ENCODE measurements at regions not wholly inside any gene's neighbourhood (a gene's known extent, or its start where the extent isn't known, plus 50 kb on each side); places are given as distances from the start of the nearest gene placed in this dataset.

DNA sequence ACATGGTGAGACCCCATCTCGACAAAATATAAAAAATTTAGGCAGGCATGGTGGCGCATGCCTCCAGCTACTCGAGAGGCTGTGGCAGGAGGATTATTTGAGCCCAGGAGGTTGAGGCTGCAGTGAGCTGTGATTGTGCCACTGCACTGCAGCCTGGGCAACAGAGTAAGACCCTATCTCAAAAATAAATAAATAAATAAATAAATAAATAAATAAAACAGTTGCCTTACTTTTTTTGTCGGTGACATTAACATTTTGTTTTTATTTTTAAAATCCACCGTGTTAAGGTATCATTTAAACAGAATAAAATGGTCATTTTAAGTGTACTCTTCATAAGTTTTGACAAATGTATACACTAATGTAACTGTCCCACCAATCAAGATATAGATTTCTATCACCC lies 57.0 kb downstream of the RASL11A start:
- TF ChIP-seq ZNF362 (CRISPR knock-in tag; IDR thresholded peaks at IDR 0.05; ENCODE audit: borderline replicate concordance) = no peak
- TF ChIP-seq ZKSCAN8 (CRISPR knock-in tag; IDR thresholded peaks at IDR 0.05; ENCODE audit: borderline replicate concordance) = no peak
- no peak for TF ChIP-seq ZBTB20 (CRISPR knock-in tag; IDR thresholded peaks at IDR 0.05; ENCODE audit: borderline replicate concordance, low read depth)
- TF ChIP-seq RAD51 (IDR thresholded peaks at IDR 0.05; ENCODE audit: borderline replicate concordance) = no peak
- TF ChIP-seq ZNF784 (CRISPR knock-in tag; IDR thresholded peaks at IDR 0.05; ENCODE audit: borderline replicate concordance) = no peak
- no peak for TF ChIP-seq MAFG (CRISPR knock-in tag; IDR thresholded peaks at IDR 0.05)

GRCh38 chr13:27329210-27329609 lies 58.6 kb downstream of the RASL11A start:
- ChIA-PET POLR2A (no interaction called here), CTCF (ENCODE audit: low intra/inter-chr PET ratio, low total read pairs) (no interaction called here)
- H3K79me2 ChIP-seq (ENCODE audit: insufficient read depth, low read length) = no peaks in the 10 kb centered on the region
- intact Hi-C loops (cut with micrococcal nuclease; ENCODE audit: unreplicated experiment) (no loop called here), in situ Hi-C loops (cut with HindIII; ENCODE audit: extremely low pct_ligation_motif_present, low pct_unique_long_range_greater_than_20kb) (no loop called here)
- no peak for FAIRE-seq
- H3K4me2 ChIP-seq (ENCODE audit: low read depth, low read length) = no peak overlapping the region; the same call in 1 of the 2 replicates
- H3K9me3 ChIP-seq (ENCODE audit: low read length) = no peaks in the 10 kb centered on the region
- H3K9ac ChIP-seq (ENCODE audit: insufficient read depth, low read depth, low read length) = no peak overlapping the region
- 14% methylated on average over 5 of the region's 5 CpGs for WGBS (ENCODE audit: low lambda C conversion rate)
- no peak overlapping the region for H3K27ac ChIP-seq (ENCODE audit: extremely low read length, insufficient read depth, low read length)
- peaks cover 13% of the 10 kb centered on the region for H3K4me1 ChIP-seq (ENCODE audit: insufficient read depth, low read length)
- no peak overlapping the region for H2AFZ ChIP-seq (ENCODE audit: low read length)
- H3K27me3 ChIP-seq (ENCODE audit: control insufficient read depth in 1 of 2, insufficient read depth in 2 of 2, low read length in 2 of 2) = peaks cover 0 to 5% of the 10 kb centered on the region in 2 experiments; a peak in 2 of 5 replicates
- peak; percentile 23; the same call in 2 of the 3 replicates for ATAC-seq
- peak; percentile 35 for DNase-seq (ENCODE audit: low spot score)
- no TSS peak for BruUV-seq (replicated peaks)
- no peak overlapping the region for H3K4me3 ChIP-seq (replicated peaks in 1 of 3; ENCODE audit: insufficient read depth in 1 of 3, low read depth in 2 of 3, low read length in 3 of 3)
- no peaks in the 10 kb centered on the region for H3K36me3 ChIP-seq (replicated peaks in 1 of 2; ENCODE audit: control insufficient read depth in 1 of 2, insufficient read depth in 2 of 2, low read length in 2 of 2)
- H4K20me1 ChIP-seq (ENCODE audit: insufficient read depth, low read length) = no peaks in the 10 kb centered on the region
- TF ChIP-seq HNF4A (CRISPR knock-in tag; IDR thresholded peaks at IDR 0.05) (peak; percentile 55), FOXK2 (IDR thresholded peaks at IDR 0.05) (no peak), POLR2AphosphoS5 (IDR thresholded peaks at IDR 0.05; ENCODE audit: low read depth, low read length) (no peak), ZNF768 (CRISPR knock-in tag; IDR thresholded peaks at IDR 0.05) (no peak), ZNF350 (CRISPR knock-in tag; IDR thresholded peaks at IDR 0.05; ENCODE audit: borderline replicate concordance, low read depth) (no peak), MAFF (IDR thresholded peaks at IDR 0.05; ENCODE audit: low read depth, low read length) (peak; percentile 43; the same call in 1 of the 2 replicates), JUN (CRISPR knock-in tag; IDR thresholded peaks at IDR 0.05) (no peak), ZNF589 (CRISPR knock-in tag; conservative IDR thresholded peaks at IDR 0.05) (no peak), ZSCAN21 (CRISPR knock-in tag; IDR thresholded peaks at IDR 0.05; ENCODE audit: borderline replicate concordance) (no peak), MAFK (conservative IDR thresholded peaks at IDR 0.05 in 1 of 2, IDR thresholded peaks at IDR 0.05 in 1 of 2; ENCODE audit: low read length in 2 of 2) (0 out of 4 replicates have a peak, but pooled peaks have one; percentile 1 to 18)
- TF ChIP-seq, protein P1, sequence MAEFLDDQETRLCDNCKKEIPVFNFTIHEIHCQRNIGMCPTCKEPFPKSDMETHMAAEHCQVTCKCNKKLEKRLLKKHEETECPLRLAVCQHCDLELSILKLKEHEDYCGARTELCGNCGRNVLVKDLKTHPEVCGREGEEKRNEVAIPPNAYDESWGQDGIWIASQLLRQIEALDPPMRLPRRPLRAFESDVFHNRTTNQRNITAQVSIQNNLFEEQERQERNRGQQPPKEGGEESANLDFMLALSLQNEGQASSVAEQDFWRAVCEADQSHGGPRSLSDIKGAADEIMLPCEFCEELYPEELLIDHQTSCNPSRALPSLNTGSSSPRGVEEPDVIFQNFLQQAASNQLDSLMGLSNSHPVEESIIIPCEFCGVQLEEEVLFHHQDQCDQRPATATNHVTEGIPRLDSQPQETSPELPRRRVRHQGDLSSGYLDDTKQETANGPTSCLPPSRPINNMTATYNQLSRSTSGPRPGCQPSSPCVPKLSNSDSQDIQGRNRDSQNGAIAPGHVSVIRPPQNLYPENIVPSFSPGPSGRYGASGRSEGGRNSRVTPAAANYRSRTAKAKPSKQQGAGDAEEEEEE (CRISPR knock-in tag; IDR thresholded peaks at IDR 0.05; ENCODE audit: borderline replicate concordance) = no peak

More for the DNA sequence above, 57.0 kb downstream of the RASL11A start:
- no peaks in the 10 kb centered on the region for H3K79me2 ChIP-seq (ENCODE audit: insufficient read depth, low read length)
- 47% methylated on average over 5 of the region's 5 CpGs for WGBS (ENCODE audit: low lambda C conversion rate)
- H3K4me3 ChIP-seq (replicated peaks in 1 of 3; ENCODE audit: insufficient read depth in 1 of 3, low read depth in 2 of 3, low read length in 3 of 3) = no peak overlapping the region
- H3K9me3 ChIP-seq (ENCODE audit: low read length) = no peaks in the 10 kb centered on the region
- H3K4me2 ChIP-seq (ENCODE audit: low read depth, low read length) = no peak overlapping the region
- intact Hi-C loops (cut with micrococcal nuclease; ENCODE audit: unreplicated experiment) (no loop called here), in situ Hi-C loops (cut with HindIII; ENCODE audit: extremely low pct_ligation_motif_present, low pct_unique_long_range_greater_than_20kb) (no loop called here)
- no peak overlapping the region for H3K27ac ChIP-seq (ENCODE audit: extremely low read length, insufficient read depth, low read length)
- no peak overlapping the region for H2AFZ ChIP-seq (ENCODE audit: low read length)
- H3K36me3 ChIP-seq (replicated peaks in 1 of 2; ENCODE audit: control insufficient read depth in 1 of 2, insufficient read depth in 2 of 2, low read length in 2 of 2) = no peaks in the 10 kb centered on the region
- peaks cover 13% of the 10 kb centered on the region for H3K4me1 ChIP-seq (ENCODE audit: insufficient read depth, low read length)
- no peak overlapping the region for H3K9ac ChIP-seq (ENCODE audit: insufficient read depth, low read depth, low read length)
- no peaks in the 10 kb centered on the region for H4K20me1 ChIP-seq (ENCODE audit: insufficient read depth, low read length)
- ChIA-PET POLR2A (no interaction called here), CTCF (ENCODE audit: low intra/inter-chr PET ratio, low total read pairs) (no interaction called here)
- DNase-seq (ENCODE audit: low spot score) (no peak), FAIRE-seq (no peak), ATAC-seq (no peak)
- no TSS peak for BruUV-seq (replicated peaks)
- H3K27me3 ChIP-seq (ENCODE audit: control insufficient read depth in 1 of 2, insufficient read depth in 2 of 2, low read length in 2 of 2) = peaks cover 0 to 8% of the 10 kb centered on the region in 2 experiments; a peak in 2 of 5 replicates
